Myocyte (in vitro differentiated cells): ENCODE measurements at regions not wholly inside any gene's neighbourhood (a gene's known extent, or its start where the extent isn't known, plus 50 kb on each side); places are given as distances from the start of the nearest gene placed in this dataset.

Experiments
- DNase-seq: peaks from one replicate; pipeline ENCODE4 v3.0.0-alpha.2; 2012; ENCODE audit warnings: low read depth

GRCh38 chr2:60657673-60658072 is 98.4 kb upstream of the PAPOLG start:
- DNase-seq, result no peak

- DNase-seq, result no peak
Observed at GRCh38 chr2:60659026-60659425, 97.0 kb upstream of the PAPOLG start.

GRCh38 chr2:60661073-60661738 is 94.9 kb upstream of the PAPOLG start:
- DNase-seq, result no peak

- DNase-seq, result no peak
Observed at GRCh38 chr2:60662781-60663180, 93.3 kb upstream of the PAPOLG start.

GRCh38 chr2:60671966-60672365 is 84.1 kb upstream of the PAPOLG start:
- DNase-seq, result no peak

- peak; percentile 79 for DNase-seq
Observed at GRCh38 chr2:60674524-60675165, 81.4 kb upstream of the PAPOLG start.

- DNase-seq, result no peak
Observed at GRCh38 chr2:60675301-60675700, 80.8 kb upstream of the PAPOLG start.

- no peak for DNase-seq
Observed at GRCh38 chr2:60676706-60677330, 79.2 kb upstream of the PAPOLG start.

GRCh38 chr2:60677356-60677755 is 78.7 kb upstream of the PAPOLG start:
- no peak for DNase-seq

GRCh38 chr2:60678551-60678950 is 77.5 kb upstream of the PAPOLG start:
- no peak for DNase-seq

- no peak for DNase-seq
Observed at GRCh38 chr2:60679036-60679780, 76.9 kb upstream of the PAPOLG start.

- DNase-seq, result no peak
Observed at GRCh38 chr2:60693551-60693950, 62.5 kb upstream of the PAPOLG start.

GRCh38 chr2:60695793-60696192 is 60.3 kb upstream of the PAPOLG start:
- DNase-seq, result no peak

GRCh38 chr2:60699617-60700016 is 56.5 kb upstream of the PAPOLG start:
- DNase-seq, result no peak

GRCh38 chr2:60706021-60706420 is 50.0 kb upstream of the PAPOLG start:
- DNase-seq, result no peak
